Suppressor macrophage treated with lipopolysaccharide for 4 hours (primary cell): ENCODE measurements at regions not wholly inside any gene's neighbourhood (a gene's known extent, or its start where the extent isn't known, plus 50 kb on each side); places are given as distances from the start of the nearest gene placed in this dataset.

Source experiments
- DNase-seq: peaks from one replicate; pipeline ENCODE4 v3.0.0-alpha.2; 2020

GRCh38 chr6:92588148-92588547 lies 831.2 kb downstream of the EPHA7 start:
- no peak for DNase-seq

GRCh38 chr6:92587525-92587924 lies 831.8 kb downstream of the EPHA7 start:
- DNase-seq: no peak

GRCh38 chr6:92586236-92586977 lies 833.0 kb downstream of the EPHA7 start:
- DNase-seq: no peak

GRCh38 chr6:92582211-92582610 lies 837.1 kb downstream of the EPHA7 start:
- no peak for DNase-seq

GRCh38 chr6:92577077-92577719 lies 842.2 kb downstream of the EPHA7 start:
- no peak for DNase-seq

- no peak for DNase-seq
Measured at GRCh38 chr6:92568541-92568940, 850.8 kb downstream of the EPHA7 start.

GRCh38 chr6:92566632-92567031 lies 852.7 kb downstream of the EPHA7 start:
- no peak for DNase-seq

- no peak for DNase-seq
Measured at GRCh38 chr6:92564376-92564775, 855.0 kb downstream of the EPHA7 start.

- DNase-seq: peak; percentile 6
Measured at GRCh38 chr6:92559611-92560010, 859.7 kb downstream of the EPHA7 start.

GRCh38 chr6:92559003-92559402 lies 860.4 kb downstream of the EPHA7 start:
- DNase-seq: no peak

- no peak for DNase-seq
Measured at GRCh38 chr6:92550501-92550900, 868.9 kb downstream of the EPHA7 start.

- DNase-seq: no peak
Measured at GRCh38 chr6:92545861-92546260, 873.5 kb downstream of the EPHA7 start.

GRCh38 chr6:92541448-92542060 lies 877.8 kb downstream of the EPHA7 start:
- no peak for DNase-seq

GRCh38 chr6:92538926-92539325 lies 880.4 kb downstream of the EPHA7 start:
- DNase-seq: no peak

- DNase-seq: no peak
Measured at GRCh38 chr6:92538275-92538674, 881.1 kb downstream of the EPHA7 start.

GRCh38 chr6:92534109-92534508 lies 885.2 kb downstream of the EPHA7 start:
- no peak for DNase-seq

GRCh38 chr6:92522589-92522988 lies 896.8 kb downstream of the EPHA7 start:
- DNase-seq: no peak

- no peak for DNase-seq
Measured at GRCh38 chr6:92521553-92521952, 897.8 kb downstream of the EPHA7 start.

GRCh38 chr6:92510137-92510536 lies 909.2 kb downstream of the EPHA7 start:
- no peak for DNase-seq

- DNase-seq: no peak
Measured at GRCh38 chr6:92507552-92507951, 911.8 kb downstream of the EPHA7 start.

- no peak for DNase-seq
Measured at GRCh38 chr6:92504509-92504908, 914.9 kb downstream of the EPHA7 start.

GRCh38 chr6:92497281-92497680 lies 922.1 kb downstream of the EPHA7 start:
- no peak for DNase-seq

- no peak for DNase-seq
Measured at GRCh38 chr6:92496527-92496926, 922.8 kb downstream of the EPHA7 start.

GRCh38 chr6:92495242-92495641 lies 924.1 kb downstream of the EPHA7 start:
- DNase-seq: no peak
